ENCODE measurements at regions not wholly inside any gene's neighbourhood (a gene's known extent, or its start where the extent isn't known, plus 50 kb on each side); places are given as distances from the start of the nearest gene placed in this dataset.
"Not testable (repeated sequence)": the region's sequence is repeated elsewhere in the genome, so short reads cannot be mapped to it uniquely, and the experiment has no call there.

DNA sequence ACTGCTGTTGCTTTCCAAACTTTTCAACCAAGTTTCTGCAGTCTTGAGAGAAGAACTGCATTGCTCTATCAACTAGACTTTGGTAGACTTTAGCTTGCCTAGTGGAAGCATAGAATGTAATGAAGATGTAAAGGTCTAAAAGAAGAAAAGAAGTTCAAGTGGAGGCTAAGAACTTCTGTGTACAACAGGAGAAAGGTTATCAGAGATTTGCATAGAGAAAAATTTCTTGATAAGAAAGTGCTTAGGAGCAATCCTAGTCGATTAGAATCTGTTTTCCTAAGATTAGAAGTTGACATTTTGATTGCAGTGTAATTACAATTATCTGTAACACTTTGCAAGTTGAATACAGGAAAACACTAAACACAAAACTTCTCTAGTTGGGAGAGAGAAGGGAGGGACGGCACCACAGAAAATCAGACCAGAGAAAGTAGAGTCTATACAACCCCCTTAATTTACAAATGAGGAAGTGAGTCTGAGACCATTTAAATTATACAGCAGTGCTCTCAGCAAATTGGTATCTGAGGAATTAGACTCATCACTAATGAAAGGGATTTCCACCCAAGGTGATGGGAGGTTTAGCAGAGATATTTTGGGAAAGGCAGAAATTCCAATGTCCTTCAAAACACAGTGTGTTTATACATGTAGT is 194.3 kb upstream of the MARCKS start:
- DNase-seq = no peak

DNA sequence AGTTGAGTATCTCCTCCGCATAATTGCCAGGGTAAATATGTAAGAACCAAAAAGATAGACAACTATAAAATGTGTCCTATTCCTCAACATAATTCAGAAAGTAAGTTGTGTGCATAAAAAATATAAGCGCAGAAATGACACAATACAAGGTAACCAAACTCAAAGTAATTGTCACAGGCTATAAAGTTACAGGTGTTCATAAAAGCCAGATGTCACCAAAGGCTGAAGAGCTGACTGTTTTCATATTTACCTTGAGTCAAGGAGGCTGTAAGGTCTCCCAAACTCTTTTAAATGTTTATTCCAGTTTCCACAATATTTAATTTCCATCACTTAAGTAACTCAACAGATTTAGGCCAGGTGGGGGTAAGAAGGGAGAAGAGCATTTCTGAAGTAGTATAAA is 192.2 kb upstream of the MARCKS start:
- DNase-seq = peak; percentile 91

DNA sequence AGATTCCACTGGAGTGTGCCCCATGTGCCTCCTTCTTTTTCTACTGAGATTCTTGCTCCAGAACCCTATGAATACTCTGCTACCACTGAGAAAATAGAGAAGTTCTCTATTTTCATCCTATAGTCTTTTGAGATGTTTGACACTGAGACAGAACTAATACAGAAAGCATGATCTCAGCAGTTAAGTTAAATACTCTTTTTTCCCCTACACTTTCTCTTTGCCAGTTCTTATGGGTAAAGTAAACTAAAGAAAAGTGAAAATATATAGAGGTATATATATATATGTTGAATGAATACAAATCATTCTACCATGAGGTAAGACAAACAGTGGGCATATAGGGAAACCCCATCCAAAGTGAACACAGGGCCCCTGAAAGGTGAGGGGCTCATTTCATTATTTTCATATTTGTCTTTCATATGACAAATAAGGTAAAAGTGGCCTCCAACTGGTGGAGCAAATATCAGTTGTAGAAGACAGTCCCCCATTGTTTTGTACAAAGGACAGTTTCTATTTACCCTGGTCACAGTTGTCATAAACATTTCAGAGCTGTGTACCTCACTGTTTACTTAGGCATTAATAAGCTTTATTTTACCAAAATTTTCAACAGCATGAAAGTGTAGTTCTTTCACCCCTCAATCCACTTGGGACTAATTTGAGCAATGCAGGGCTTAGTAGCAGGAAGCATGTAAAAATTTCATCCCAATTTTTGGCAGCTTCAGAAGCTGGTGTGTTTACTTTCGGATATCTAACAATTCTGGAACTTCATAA is 188.3 kb upstream of the MARCKS start:
- no peak for DNase-seq

- no peak for DNase-seq
Observed at GRCh38 chr6:113669606-113670005, 187.5 kb upstream of the MARCKS start.

DNA sequence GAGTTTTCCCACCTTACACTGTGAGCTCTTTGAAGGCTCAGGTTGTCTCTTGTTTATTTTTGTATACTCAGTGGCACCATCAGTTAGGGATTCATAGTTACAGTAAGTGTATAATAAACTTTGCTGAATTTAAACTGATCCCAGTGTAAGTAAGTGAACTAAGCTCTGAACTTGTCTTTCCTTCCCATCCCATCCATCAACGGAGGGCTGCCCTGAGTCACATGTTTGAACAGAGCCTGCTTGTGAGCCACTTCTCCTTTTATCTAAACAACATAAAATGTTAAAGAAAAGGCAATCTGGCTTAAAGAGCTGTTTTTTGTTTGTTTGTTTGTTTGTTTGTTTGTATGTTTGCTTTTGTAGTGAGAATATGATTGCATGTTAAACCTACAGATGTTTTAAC is 185.7 kb upstream of the MARCKS start:
- no peak for DNase-seq

DNA sequence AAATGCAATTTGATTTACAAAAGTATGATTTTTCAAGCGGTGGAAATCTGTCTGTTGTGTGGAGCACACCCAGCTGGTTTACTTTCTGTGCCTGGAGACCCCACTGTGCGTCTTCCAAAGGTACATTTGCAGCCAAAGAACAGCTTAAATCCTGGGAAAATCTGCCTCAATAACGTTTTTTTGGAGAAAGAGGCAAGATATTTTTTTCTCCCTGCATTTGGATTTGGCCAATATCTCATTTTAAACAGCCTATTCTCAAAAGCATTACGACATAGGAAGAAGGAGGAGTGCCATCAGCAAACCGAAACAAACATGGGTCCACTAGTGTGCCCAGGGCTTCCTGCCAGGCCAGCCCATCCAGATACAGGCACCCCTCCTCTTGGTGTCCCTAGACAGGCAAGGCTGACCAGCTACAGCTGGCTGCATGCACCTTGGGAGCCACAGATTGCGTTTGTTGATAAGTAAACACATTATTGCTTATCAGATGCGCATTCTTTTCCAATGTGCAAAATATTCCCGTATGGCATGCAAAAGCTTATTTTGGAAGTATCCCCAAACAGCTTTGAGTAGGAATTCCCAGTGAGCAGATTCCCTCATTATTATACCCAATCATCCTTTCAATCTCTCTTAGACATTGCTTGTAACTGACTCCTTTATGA is 184.5 kb upstream of the MARCKS start:
- DNase-seq = no peak

DNA sequence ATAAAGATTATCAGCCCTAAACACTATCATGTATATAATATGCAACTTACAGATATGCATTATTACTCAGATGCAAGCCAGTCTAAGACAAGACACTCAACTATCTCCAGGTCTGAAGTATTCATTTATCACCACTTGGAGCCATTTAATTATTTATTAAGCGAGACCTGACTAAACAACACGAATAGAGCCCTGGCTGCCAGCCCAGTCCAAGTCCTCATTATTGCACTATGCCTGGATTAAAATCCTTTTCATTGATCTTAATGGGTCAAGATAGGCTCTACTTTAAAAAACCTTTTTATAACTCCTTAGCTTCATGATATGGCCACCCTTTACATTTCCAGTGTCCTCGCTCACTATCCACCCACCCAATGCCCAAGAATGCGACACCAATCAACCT is 183.1 kb upstream of the MARCKS start:
- DNase-seq = no peak

DNA sequence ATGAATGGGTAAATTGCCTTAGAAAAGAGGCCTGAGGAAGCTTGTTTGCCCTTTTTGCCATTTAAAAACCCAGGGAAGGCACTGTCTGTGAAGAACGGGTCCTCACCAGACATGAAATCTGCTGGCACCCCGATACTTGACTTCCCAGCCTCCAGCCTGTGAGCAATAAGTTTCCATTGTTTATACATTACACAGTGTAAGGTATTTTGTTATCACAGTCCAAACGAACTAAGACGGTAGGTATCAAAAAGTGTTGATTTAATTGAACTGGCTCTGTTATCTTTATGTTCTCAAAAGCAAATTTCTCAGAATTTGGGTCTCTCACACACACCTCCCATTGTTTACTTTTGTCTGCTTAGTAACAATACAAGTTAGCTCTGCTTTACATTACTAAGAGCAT is 181.1 kb upstream of the MARCKS start:
- no peak for DNase-seq

DNA sequence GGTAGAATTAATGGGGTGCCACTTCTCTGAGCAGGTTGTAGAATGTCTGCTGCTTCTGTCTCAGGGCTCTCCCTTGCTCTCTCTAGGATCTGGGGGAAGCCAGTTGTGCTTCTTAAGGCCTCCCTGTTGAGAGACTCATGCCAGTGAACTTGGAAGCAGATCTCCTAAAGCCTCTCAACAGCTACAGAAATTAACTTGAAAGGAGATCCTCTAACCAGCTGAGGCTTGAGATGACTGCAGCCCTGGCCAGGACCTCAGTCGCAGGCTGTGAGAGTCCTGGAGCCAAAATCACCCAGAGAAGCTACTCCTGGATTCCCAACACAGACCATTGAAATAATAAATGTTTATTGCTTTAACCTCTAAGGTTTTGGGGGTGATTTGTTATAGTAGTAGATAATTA is 180.2 kb upstream of the MARCKS start:
- DNase-seq = no peak

DNA sequence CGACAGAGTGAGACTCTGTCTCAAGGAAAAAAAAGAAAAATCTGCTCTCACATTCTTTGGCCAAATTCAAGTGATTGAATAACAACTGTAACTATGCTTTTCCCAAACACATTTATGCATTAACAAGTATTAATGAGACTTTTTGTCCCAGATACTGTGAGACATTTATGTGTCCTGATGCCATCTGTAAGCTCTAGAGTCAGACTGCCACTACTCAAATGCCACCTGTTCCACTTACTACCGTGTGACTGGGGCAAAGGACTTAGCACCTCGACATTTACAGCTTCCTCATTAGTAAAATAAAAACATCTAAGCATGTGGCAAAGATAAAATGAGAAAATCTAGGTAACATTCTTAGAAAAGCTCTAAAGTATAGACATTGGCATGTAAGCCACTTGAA is 178.1 kb upstream of the MARCKS start:
- peak; percentile 65 for DNase-seq

GRCh38 chr6:113680301-113680700 is 176.8 kb upstream of the MARCKS start:
- no peak for DNase-seq

- no peak for DNase-seq
Observed at GRCh38 chr6:113683968-113684367, 173.2 kb upstream of the MARCKS start.

- DNase-seq = no peak
Observed at GRCh38 chr6:113684382-113684901, 172.7 kb upstream of the MARCKS start.

DNA sequence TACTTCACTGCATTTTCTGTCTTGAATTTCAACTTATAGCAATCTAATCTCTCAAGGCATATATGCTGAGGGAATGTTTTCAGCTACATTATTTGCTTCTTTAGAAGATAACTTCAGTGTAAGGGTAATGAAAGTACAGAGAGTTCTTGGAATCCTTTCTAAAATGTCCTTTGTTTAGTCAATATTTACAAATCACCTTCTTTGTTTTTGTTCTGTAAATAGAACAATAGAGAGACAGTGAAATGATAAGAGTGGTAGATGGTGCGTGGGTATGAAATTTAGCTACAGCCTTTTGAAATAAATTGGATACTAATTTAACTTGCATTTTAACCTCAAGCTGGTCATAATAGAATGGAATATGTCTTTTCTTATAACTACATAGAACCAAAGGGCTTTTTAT is 171.1 kb upstream of the MARCKS start:
- DNase-seq = no peak

- DNase-seq = not testable (repeated sequence)
Observed at GRCh38 chr6:113689620-113690019, 167.5 kb upstream of the MARCKS start.

- peak; percentile 56 for DNase-seq
Observed at GRCh38 chr6:113690281-113691259, 166.6 kb upstream of the MARCKS start.

DNA sequence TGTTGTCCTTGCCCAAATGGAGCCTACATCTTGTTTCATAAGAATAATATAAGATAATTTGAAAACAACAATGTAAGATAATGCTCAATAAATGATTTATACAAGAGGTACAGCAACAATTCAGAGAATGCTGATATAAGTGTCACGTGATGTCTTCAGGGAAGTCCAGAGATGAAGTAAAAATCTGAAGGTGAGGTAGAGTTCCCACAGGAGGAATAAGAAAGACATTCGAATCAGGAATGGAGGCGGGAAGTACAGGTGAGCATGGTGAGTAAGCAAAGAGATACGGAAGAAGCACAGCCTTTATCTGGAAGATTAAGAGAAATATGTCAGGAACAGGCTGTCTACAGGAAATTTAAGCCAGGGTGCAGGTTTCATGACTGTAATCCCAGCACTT is 165.9 kb upstream of the MARCKS start:
- DNase-seq = no peak

GRCh38 chr6:113693851-113694250 is 163.3 kb upstream of the MARCKS start:
- DNase-seq = no peak

GRCh38 chr6:113694278-113695077 is 162.7 kb upstream of the MARCKS start:
- DNase-seq = no peak

DNA sequence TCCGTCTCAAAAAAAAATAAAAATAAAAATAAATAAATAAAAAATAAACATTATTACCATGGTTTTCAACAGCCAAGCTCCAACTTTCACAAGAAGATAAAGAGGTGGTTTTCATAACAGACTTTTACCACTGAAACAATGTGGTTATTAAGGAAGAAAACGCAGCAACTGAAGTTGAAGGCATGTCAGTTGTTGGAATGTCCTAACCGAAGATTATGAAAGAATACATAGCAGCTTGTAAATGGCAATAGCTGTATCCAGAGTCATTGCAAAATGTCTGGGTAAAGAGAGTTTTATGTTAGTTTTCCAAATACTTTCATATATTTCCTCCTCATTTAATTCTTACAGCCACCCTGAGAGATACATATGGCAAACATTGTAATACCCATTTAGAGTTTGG is 161.6 kb upstream of the MARCKS start:
- no peak for DNase-seq

GRCh38 chr6:113696960-113697359 is 160.2 kb upstream of the MARCKS start:
- DNase-seq = no peak

All from NCI-H2171 treated with DMSO at 0.1 percent for 48 hours (cell line).